Stimulated activated CD8-positive, alpha-beta memory T cell treated with anti-CD3 and anti-CD28 coated beads, Interleukin-4, amount 100 ng/mL, for 1 hour (primary cell): ENCODE measurements at regions not wholly inside any gene's neighbourhood (a gene's known extent, or its start where the extent isn't known, plus 50 kb on each side); places are given as distances from the start of the nearest gene placed in this dataset.
"Not testable (repeated sequence)": the region's sequence is repeated elsewhere in the genome, so short reads cannot be mapped to it uniquely, and the experiment has no call there.

Experiments
- DNase-seq, 2 donors: peaks; one replicate each; pipeline ENCODE4 v3.0.0-alpha.2; 2020; ENCODE audit warnings: low read depth in 2 of 2, low spot score in 1 of 2

- no peak for DNase-seq
These were observed 646.0 kb downstream of the TBC1D22A start for GRCh38 chr22:47408409-47408808.

- no peak for DNase-seq
These were observed 645.1 kb downstream of the TBC1D22A start for GRCh38 chr22:47407461-47408025.

- DNase-seq = no peak
These were observed 644.4 kb downstream of the TBC1D22A start for GRCh38 chr22:47406896-47407295.

GRCh38 chr22:47406180-47406834 is 643.9 kb downstream of the TBC1D22A start:
- no peak for DNase-seq

- not testable (repeated sequence) for DNase-seq
These were observed 642.8 kb downstream of the TBC1D22A start for GRCh38 chr22:47405222-47405621.

- no peak for DNase-seq
These were observed 640.6 kb downstream of the TBC1D22A start for GRCh38 chr22:47402876-47403525.

- no peak for DNase-seq
These were observed 639.7 kb downstream of the TBC1D22A start for GRCh38 chr22:47401976-47402770.

GRCh38 chr22:47401592-47401898 is 639.1 kb downstream of the TBC1D22A start:
- DNase-seq = no peak

- DNase-seq = no peak
These were observed 638.5 kb downstream of the TBC1D22A start for GRCh38 chr22:47400701-47401591.

GRCh38 chr22:47400131-47400530 is 637.7 kb downstream of the TBC1D22A start:
- DNase-seq = not testable (repeated sequence)

- DNase-seq = no peak
These were observed 636.7 kb downstream of the TBC1D22A start for GRCh38 chr22:47398921-47399790.

GRCh38 chr22:47398491-47398890 is 636.0 kb downstream of the TBC1D22A start:
- DNase-seq = no peak

- DNase-seq = no peak
These were observed 635.2 kb downstream of the TBC1D22A start for GRCh38 chr22:47397673-47398072.

- no peak for DNase-seq
These were observed 634.1 kb downstream of the TBC1D22A start for GRCh38 chr22:47396515-47396914.

GRCh38 chr22:47396105-47396504 is 633.7 kb downstream of the TBC1D22A start:
- no peak for DNase-seq

- no peak for DNase-seq
These were observed 633.0 kb downstream of the TBC1D22A start for GRCh38 chr22:47395481-47395880.

GRCh38 chr22:47394504-47395440 is 632.3 kb downstream of the TBC1D22A start:
- no peak for DNase-seq

GRCh38 chr22:47393191-47393590 is 630.7 kb downstream of the TBC1D22A start:
- no peak for DNase-seq

GRCh38 chr22:47392729-47393128 is 630.3 kb downstream of the TBC1D22A start:
- DNase-seq = no peak
